Omental fat pad (tissue), 3 donors: ENCODE measurements at regions not wholly inside any gene's neighbourhood (a gene's known extent, or its start where the extent isn't known, plus 50 kb on each side); places are given as distances from the start of the nearest gene placed in this dataset.

Source experiments
- ATAC-seq: fragments of 150-250 bp; one replicate; pipeline ENCODE4 v1.9.1; 2016; ENCODE audit warnings: mild to moderate bottlenecking, moderate library complexity; ENCODE audit not compliant: low FRiP score
- DNase-seq: peaks from one replicate; pipeline ENCODE4 v3.0.0-alpha.2; 2019; ENCODE audit warnings: low spot score
- CTCF ChIP-seq, 3 donors: fragments of 450-650 bp; IDR thresholded peaks; one replicate each; pipeline ENCODE4 v1.5.1; 2016 to 2017; ENCODE audit warnings: antibody characterized with exemption in 3 of 3, mild to moderate bottlenecking in 3 of 3, moderate library complexity in 2 of 3

- peak in 2 of 3 donors; percentile 45 to 93 for TF ChIP-seq CTCF (IDR thresholded peaks at IDR 0.05)
- ATAC-seq: peak; percentile 68
- DNase-seq: peak; percentile 90
Measured at GRCh38 chr11:16605894-16606783, 132.3 kb upstream of the C11orf58 start.

GRCh38 chr11:16605389-16605893, 133.0 kb upstream of the C11orf58 start:
- TF ChIP-seq CTCF (IDR thresholded peaks at IDR 0.05): no peak
- no peak for ATAC-seq
- DNase-seq: peak; percentile 24

GRCh38 chr11:16604794-16605388, 133.6 kb upstream of the C11orf58 start:
- peak; percentile 15 for ATAC-seq
- no peak for DNase-seq
- TF ChIP-seq CTCF (IDR thresholded peaks at IDR 0.05): no peak

GRCh38 chr11:16603890-16604793, 134.3 kb upstream of the C11orf58 start:
- DNase-seq (no peak), ATAC-seq (peak; percentile 32)
- no peak for TF ChIP-seq CTCF (IDR thresholded peaks at IDR 0.05)

GRCh38 chr11:16603245-16603644, 135.2 kb upstream of the C11orf58 start:
- ATAC-seq: no peak

More at GRCh38 chr11:16603245-16603644, 135.2 kb upstream of the C11orf58 start:
- no peak for TF ChIP-seq CTCF (IDR thresholded peaks at IDR 0.05)
- DNase-seq: no peak
